Activated CD8-positive, alpha-beta memory T cell treated with anti-CD3 and anti-CD28 coated beads, Interleukin-2, amount 50 U/mL, for 1 hour (primary cell): ENCODE measurements at regions not wholly inside any gene's neighbourhood (a gene's known extent, or its start where the extent isn't known, plus 50 kb on each side); places are given as distances from the start of the nearest gene placed in this dataset.

Source experiments
- DNase-seq: peaks from one replicate; pipeline ENCODE4 v3.0.0-alpha.2; 2020; ENCODE audit errors: extremely low read depth

GRCh38 chr15:69790632-69791031 lies 307.1 kb downstream of the TLE3 start:
- no peak for DNase-seq

- no peak for DNase-seq
Measured at GRCh38 chr15:69792823-69793222, 304.9 kb downstream of the TLE3 start.

- DNase-seq: no peak
Measured at GRCh38 chr15:69793431-69793780, 304.3 kb downstream of the TLE3 start.

- no peak for DNase-seq
Measured at GRCh38 chr15:69793781-69794451, 303.8 kb downstream of the TLE3 start.

GRCh38 chr15:69794645-69795469 lies 302.9 kb downstream of the TLE3 start:
- DNase-seq: no peak

- DNase-seq: no peak
Measured at GRCh38 chr15:69795601-69796000, 302.1 kb downstream of the TLE3 start.

GRCh38 chr15:69797051-69797595 lies 300.6 kb downstream of the TLE3 start:
- no peak for DNase-seq

GRCh38 chr15:69797615-69798014 lies 300.1 kb downstream of the TLE3 start:
- no peak for DNase-seq

GRCh38 chr15:69798481-69799250 lies 299.1 kb downstream of the TLE3 start:
- no peak for DNase-seq

- no peak for DNase-seq
Measured at GRCh38 chr15:69801144-69801543, 296.6 kb downstream of the TLE3 start.

GRCh38 chr15:69802432-69802831 lies 295.3 kb downstream of the TLE3 start:
- no peak for DNase-seq

GRCh38 chr15:69804786-69805185 lies 292.9 kb downstream of the TLE3 start:
- DNase-seq: no peak

GRCh38 chr15:69805248-69805953 lies 292.3 kb downstream of the TLE3 start:
- no peak for DNase-seq

GRCh38 chr15:69806287-69806915 lies 291.3 kb downstream of the TLE3 start:
- DNase-seq: no peak

GRCh38 chr15:69807721-69808120 lies 290.0 kb downstream of the TLE3 start:
- DNase-seq: no peak

- no peak for DNase-seq
Measured at GRCh38 chr15:69808756-69809155, 289.0 kb downstream of the TLE3 start.

- no peak for DNase-seq
Measured at GRCh38 chr15:69809421-69809820, 288.3 kb downstream of the TLE3 start.

- no peak for DNase-seq
Measured at GRCh38 chr15:69810431-69811354, 287.0 kb downstream of the TLE3 start.

- no peak for DNase-seq
Measured at GRCh38 chr15:69812861-69813261, 284.9 kb downstream of the TLE3 start.

- DNase-seq: no peak
Measured at GRCh38 chr15:69813881-69814280, 283.8 kb downstream of the TLE3 start.
